ENCODE measurements at regions not wholly inside any gene's neighbourhood (a gene's known extent, or its start where the extent isn't known, plus 50 kb on each side); places are given as distances from the start of the nearest gene placed in this dataset.
A peak's percentile ranks its signal among the peaks of the same experiment; 100 is the strongest.
"Not testable (repeated sequence)": the region's sequence is repeated elsewhere in the genome, so short reads cannot be mapped to it uniquely, and the experiment has no call there.

- DNase-seq: no peak
Observed at GRCh38 chr1:112818990-112819689, 104.0 kb upstream of the PPM1J start.

GRCh38 chr1:112817555-112818373, 102.6 kb upstream of the PPM1J start:
- no peak for DNase-seq

- no peak for DNase-seq
Observed at GRCh38 chr1:112815376-112815775, 100.2 kb upstream of the PPM1J start.

- not testable (repeated sequence) for DNase-seq
Observed at GRCh38 chr1:112814645-112815044, 99.5 kb upstream of the PPM1J start.

GRCh38 chr1:112808861-112809684, 93.9 kb upstream of the PPM1J start:
- peak; percentile 55 for DNase-seq

- no peak for DNase-seq
Observed at GRCh38 chr1:112807999-112808398, 92.9 kb upstream of the PPM1J start.

- no peak for DNase-seq
Observed at GRCh38 chr1:112807117-112807516, 92.0 kb upstream of the PPM1J start.

GRCh38 chr1:112806090-112806642, 91.0 kb upstream of the PPM1J start:
- no peak for DNase-seq

- DNase-seq: no peak
Observed at GRCh38 chr1:112805155-112805853, 90.2 kb upstream of the PPM1J start.

GRCh38 chr1:112803906-112804762, 89.0 kb upstream of the PPM1J start:
- peak; percentile 45 for DNase-seq

GRCh38 chr1:112800289-112800688, 85.2 kb upstream of the PPM1J start:
- DNase-seq: peak; percentile 25

- no peak for DNase-seq
Observed at GRCh38 chr1:112798292-112798691, 83.2 kb upstream of the PPM1J start.

GRCh38 chr1:112797224-112797623, 82.1 kb upstream of the PPM1J start:
- DNase-seq: no peak

- no peak for DNase-seq
Observed at GRCh38 chr1:112794654-112795239, 79.6 kb upstream of the PPM1J start.

- no peak for DNase-seq
Observed at GRCh38 chr1:112793631-112794565, 78.8 kb upstream of the PPM1J start.

GRCh38 chr1:112791723-112792104, 76.6 kb upstream of the PPM1J start:
- no peak for DNase-seq

GRCh38 chr1:112790920-112791722, 76.0 kb upstream of the PPM1J start:
- DNase-seq: no peak

GRCh38 chr1:112788561-112788960, 73.4 kb upstream of the PPM1J start:
- DNase-seq: no peak

- DNase-seq: no peak
Observed at GRCh38 chr1:112788054-112788453, 72.9 kb upstream of the PPM1J start.
